ENCODE measurements at regions not wholly inside any gene's neighbourhood (a gene's known extent, or its start where the extent isn't known, plus 50 kb on each side); places are given as distances from the start of the nearest gene placed in this dataset.

DNA sequence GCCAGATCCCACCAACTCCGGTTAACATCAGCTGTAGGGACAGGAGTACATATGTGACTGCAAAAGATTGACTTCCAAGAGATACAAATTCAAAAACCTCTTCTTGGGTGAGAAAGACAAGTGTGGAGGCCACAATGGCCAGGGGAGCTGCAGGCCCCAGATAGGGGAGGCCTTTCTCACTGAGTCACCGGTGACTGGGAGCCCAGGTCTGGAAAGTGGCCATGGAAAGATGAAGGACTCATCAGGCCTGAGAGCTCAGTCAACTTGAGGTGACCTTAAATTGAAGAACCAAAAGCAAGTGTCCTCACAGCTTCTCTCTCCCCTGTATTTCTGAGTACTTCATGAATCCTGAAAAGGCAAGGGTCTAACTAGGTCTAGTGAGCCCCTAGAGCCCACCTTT, 90.4 kb upstream of the CLPB start:
- TF ChIP-seq, protein P1, sequence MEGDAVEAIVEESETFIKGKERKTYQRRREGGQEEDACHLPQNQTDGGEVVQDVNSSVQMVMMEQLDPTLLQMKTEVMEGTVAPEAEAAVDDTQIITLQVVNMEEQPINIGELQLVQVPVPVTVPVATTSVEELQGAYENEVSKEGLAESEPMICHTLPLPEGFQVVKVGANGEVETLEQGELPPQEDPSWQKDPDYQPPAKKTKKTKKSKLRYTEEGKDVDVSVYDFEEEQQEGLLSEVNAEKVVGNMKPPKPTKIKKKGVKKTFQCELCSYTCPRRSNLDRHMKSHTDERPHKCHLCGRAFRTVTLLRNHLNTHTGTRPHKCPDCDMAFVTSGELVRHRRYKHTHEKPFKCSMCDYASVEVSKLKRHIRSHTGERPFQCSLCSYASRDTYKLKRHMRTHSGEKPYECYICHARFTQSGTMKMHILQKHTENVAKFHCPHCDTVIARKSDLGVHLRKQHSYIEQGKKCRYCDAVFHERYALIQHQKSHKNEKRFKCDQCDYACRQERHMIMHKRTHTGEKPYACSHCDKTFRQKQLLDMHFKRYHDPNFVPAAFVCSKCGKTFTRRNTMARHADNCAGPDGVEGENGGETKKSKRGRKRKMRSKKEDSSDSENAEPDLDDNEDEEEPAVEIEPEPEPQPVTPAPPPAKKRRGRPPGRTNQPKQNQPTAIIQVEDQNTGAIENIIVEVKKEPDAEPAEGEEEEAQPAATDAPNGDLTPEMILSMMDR (conservative IDR thresholded peaks at IDR 0.05; ENCODE audit: low read depth, low read length): no peak
- no peak for TF ChIP-seq EZH2phosphoT487 (IDR thresholded peaks at IDR 0.05; ENCODE audit: borderline replicate concordance, low read length)
